ENCODE measurements at regions not wholly inside any gene's neighbourhood (a gene's known extent, or its start where the extent isn't known, plus 50 kb on each side); places are given as distances from the start of the nearest gene placed in this dataset.

DNA sequence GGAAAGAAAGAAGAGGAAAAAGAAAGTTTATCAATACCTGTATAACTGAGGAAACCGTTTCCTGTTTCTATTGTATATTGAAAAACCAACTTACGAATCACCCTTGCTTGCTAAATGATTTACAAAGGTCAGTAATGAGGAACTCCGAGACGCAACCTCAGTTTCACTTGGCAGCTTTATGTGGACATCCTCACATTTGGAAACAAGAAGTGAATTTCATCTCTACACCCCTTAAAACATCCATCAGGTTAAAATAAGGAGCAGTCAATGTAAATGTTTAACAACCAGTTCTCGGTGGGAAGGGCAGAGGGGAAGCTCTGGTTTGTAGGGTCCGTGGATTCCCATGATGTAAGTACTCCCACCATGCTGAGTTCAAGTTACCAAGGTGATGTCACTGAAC lies 481.7 kb upstream of the RUNX1 start:
- no peak for DNase-seq (ENCODE audit: low spot score)
- TF ChIP-seq, protein P1, sequence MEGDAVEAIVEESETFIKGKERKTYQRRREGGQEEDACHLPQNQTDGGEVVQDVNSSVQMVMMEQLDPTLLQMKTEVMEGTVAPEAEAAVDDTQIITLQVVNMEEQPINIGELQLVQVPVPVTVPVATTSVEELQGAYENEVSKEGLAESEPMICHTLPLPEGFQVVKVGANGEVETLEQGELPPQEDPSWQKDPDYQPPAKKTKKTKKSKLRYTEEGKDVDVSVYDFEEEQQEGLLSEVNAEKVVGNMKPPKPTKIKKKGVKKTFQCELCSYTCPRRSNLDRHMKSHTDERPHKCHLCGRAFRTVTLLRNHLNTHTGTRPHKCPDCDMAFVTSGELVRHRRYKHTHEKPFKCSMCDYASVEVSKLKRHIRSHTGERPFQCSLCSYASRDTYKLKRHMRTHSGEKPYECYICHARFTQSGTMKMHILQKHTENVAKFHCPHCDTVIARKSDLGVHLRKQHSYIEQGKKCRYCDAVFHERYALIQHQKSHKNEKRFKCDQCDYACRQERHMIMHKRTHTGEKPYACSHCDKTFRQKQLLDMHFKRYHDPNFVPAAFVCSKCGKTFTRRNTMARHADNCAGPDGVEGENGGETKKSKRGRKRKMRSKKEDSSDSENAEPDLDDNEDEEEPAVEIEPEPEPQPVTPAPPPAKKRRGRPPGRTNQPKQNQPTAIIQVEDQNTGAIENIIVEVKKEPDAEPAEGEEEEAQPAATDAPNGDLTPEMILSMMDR (IDR thresholded peaks at IDR 0.05; ENCODE audit: extremely low read depth, missing control alignments): no peak

DNA sequence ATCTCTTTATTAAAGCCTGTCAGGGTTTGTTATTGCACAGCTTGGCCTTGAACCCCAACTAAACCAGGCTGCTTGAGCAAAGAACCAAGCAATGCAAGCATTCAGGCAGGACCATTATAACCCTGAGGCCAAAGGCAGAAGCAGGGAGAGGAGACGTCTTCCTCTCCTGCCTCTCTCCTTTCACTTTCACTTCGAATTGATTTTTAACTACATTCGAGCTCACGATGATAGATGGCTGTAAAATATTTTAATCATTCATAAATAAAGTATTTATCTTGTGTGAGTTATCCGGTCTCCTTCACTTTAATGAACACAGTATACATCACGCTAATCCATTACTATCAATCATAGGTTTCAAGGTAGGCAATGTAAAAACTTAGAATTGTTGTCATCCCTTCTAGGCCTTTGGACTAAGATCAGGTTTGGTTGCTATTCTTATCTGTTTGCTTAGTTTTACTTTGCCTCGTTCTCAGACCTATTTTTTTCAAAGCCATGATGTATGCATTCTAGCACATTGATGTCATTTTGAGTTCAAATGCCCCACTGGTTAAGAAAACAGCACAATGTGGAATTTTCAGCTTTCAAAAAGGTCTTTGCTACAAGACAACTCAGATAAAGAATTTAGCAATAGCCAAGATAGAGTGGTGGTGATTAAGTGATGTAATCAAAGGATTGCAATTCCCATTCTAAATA lies 480.2 kb upstream of the RUNX1 start:
- TF ChIP-seq, protein P1 (IDR thresholded peaks at IDR 0.05; ENCODE audit: extremely low read depth, missing control alignments): no peak
- DNase-seq (ENCODE audit: low spot score): peak; percentile 53

DNA sequence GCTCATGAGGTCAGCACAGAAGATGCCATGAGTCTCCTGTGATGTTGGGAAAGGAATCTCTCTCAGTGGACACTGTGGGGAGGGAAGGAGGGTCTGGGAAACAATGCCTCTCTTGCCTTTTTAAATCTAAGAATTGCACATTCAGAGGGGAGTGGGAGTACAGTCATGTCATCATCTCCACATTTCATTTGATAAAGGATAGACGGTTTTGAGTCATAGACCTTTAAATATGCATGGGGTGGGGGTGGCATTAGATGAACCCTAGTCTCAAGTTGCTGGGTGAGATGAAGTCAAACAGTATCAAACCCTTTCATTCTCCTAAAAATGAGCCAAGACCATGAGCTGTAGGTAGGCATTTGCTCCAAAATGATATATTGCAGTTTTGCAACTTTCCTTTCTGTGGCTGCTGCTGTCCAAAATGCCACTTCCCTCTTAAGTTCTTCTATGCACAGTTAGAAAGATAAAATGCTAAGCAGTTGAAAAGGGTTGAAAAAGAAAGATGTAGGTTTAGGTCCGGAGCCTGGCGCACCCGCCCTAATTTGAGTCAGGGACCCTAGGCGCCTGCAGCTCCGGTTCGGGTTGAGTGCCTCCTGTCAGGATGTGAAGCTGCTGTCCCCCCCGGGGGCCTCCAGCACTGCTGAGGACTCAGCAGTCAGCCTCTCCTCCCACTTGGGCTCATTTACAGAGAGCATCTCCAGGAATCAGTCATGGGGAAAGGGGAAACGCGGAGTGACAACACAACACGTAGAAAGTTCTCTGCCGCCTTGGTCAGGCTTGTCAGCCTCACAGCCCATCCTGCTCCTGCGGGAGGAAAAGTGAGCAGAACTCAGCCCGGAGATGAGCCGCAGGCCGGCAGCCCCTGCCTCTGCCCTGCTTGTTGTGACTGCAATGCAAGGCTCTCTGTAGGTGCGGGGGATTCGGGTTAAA lies 479.3 kb upstream of the RUNX1 start:
- DNase-seq (ENCODE audit: low spot score): peak; percentile 46
- TF ChIP-seq, protein P1 (IDR thresholded peaks at IDR 0.05; ENCODE audit: extremely low read depth, missing control alignments): no peak

DNA sequence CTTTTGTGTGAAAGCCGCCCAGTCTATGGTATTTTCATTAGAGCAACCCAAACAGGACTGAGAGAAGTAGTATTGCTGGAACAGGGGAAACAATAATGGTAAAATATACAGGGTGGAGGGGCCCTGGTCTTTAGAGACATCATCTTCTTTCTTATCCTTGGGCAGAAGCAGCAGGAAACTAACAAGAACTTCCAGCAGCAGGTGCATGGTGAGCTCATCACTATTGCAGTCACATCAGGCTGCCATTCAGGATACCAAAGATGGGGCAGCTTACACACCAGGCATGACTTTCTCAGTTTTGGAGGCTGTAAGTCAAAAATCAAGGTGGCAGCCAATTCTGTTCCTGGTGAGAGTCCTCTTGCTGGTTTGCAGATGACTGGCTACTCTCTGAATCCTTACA lies 478.3 kb upstream of the RUNX1 start:
- TF ChIP-seq, protein P1 (IDR thresholded peaks at IDR 0.05; ENCODE audit: extremely low read depth, missing control alignments): no peak
- DNase-seq (ENCODE audit: low spot score): no peak

DNA sequence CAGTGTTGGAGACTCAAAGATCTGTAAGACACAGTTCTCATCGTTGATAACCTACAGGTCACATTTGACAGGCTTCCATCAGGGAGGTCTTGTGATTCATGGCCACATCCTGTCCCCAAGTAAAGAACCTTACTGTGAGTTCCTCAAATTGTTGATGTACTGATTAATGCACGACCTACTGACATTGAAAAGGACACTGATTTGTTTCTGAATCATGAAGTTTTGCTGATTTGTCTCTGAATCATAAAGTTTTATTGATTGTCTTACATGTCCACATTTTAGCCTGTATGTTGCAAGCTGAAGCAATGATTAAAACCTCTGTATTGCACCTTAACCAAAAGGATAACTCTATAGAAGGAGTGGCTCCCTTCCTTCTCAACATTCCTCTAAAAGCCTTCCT lies 476.3 kb upstream of the RUNX1 start:
- TF ChIP-seq, protein P1 (IDR thresholded peaks at IDR 0.05; ENCODE audit: extremely low read depth, missing control alignments): no peak
- DNase-seq (ENCODE audit: low spot score): no peak

DNA sequence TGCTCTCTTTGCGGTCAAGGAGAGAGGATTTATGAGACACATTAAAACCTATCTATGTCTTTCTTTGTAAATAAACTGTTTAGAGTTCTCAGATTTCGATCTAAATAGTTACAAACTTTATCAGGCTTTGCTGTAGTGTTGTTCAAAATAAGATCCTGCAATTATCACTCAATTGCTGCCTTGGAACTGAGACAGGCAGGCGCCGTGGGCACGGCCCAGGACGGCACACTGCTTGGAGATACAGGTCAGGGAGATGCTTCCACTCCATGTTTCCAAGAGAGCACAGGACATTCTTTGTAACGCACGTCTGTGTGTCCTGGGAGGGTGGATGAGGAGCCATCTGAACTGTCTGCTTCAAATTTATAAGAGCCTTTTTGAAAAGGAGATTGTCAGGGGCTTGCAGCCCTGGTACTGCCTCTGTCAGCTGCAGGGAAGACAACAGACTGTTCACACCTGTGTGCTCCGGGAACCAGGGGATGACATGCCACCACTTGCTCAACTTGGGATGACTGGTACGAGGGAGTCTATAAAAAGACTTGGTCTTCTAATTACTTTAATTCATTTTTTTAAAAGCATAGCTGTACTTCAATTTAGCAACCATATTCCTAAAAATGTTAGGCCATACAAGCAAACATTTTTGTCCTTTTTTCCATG lies 472.9 kb upstream of the RUNX1 start:
- TF ChIP-seq, protein P1 (IDR thresholded peaks at IDR 0.05; ENCODE audit: extremely low read depth, missing control alignments): no peak
- no peak for DNase-seq (ENCODE audit: low spot score)

DNA sequence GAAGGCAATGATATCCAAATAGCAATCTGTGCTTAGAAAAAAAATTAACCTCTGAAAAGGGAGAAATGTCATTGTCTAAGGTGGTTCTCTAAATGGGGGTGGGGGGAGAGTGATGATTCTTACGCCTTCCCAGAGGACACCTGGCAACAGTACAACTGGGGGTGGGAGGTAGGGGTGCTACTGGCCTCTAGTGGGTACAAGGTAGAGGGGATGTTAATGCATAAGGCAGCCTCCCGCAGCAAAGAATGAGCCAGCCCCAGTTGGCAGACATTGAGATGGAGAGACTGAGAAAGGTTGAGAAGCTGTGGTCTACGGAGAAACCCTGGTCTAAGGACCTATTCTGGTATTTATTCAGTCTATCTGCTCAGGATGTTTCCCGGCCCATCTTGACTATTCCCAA lies 472.2 kb upstream of the RUNX1 start:
- TF ChIP-seq, protein P1 (IDR thresholded peaks at IDR 0.05; ENCODE audit: extremely low read depth, missing control alignments): no peak
- DNase-seq (ENCODE audit: low spot score): no peak
